ENCODE measurements at regions not wholly inside any gene's neighbourhood (a gene's known extent, or its start where the extent isn't known, plus 50 kb on each side); places are given as distances from the start of the nearest gene placed in this dataset.

DNA sequence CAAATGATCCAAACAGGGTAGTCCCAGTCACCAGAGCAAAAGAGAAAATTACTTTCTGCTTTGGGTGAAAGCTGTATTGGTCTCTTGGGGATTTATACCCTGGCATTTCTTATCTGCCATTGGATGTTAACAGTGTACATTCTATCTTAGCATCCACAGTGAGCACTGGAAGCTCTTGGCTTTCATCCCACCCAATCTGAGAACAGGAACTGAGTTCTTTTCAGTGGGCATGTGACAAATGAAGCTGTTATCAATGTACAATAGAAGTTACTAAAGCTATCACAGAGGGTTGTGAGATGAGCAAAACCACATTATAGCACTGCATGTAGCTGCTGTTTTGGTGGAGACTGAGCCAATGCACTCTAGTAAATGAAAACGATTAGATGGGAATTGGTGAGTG lies 300.7 kb downstream of the TUSC7 start:
- Histone ChIP-seq H3K79me2 (ENCODE audit: low read length) (no peaks in the 10 kb centered on the region), H3K9me2 (replicated peaks; ENCODE audit: low read length) (no peaks in the 10 kb centered on the region), H3K27me3 (ENCODE audit: low read length) (peaks cover 10% of the 10 kb centered on the region), H3K36me3 (ENCODE audit: low read depth, low read length) (no peaks in the 10 kb centered on the region), H4K20me1 (ENCODE audit: low read length) (no peaks in the 10 kb centered on the region), H2AFZ (ENCODE audit: low read length) (no peak overlapping the region), H3K4me3 (ENCODE audit: low read length) (no peak overlapping the region), H3K9ac (ENCODE audit: low read length) (no peak overlapping the region), H3K27ac (ENCODE audit: low read length) (no peak overlapping the region), H3K4me2 (ENCODE audit: low read length) (no peak overlapping the region), H3F3A (ENCODE audit: low read length, unreplicated experiment) (no peaks in the 10 kb centered on the region), H3K9me3 (ENCODE audit: low read length) (no peaks in the 10 kb centered on the region), H3K4me1 (ENCODE audit: insufficient read depth, low read length) (no peaks in the 10 kb centered on the region)
- intact Hi-C loops (cut with micrococcal nuclease) = no loop called here
- CTCF ChIA-PET = no interaction called here
- POLR2A ChIA-PET (ENCODE audit: unreplicated experiment) = no interaction called here
- DNase-seq (no peak), ATAC-seq (no peak)
- BruUV-seq (replicated peaks) = no TSS peak
- no peak for TF ChIP-seq EZH2 (IDR thresholded peaks at IDR 0.05; ENCODE audit: low read length, unreplicated experiment)
- TF ChIP-seq, protein P1, sequence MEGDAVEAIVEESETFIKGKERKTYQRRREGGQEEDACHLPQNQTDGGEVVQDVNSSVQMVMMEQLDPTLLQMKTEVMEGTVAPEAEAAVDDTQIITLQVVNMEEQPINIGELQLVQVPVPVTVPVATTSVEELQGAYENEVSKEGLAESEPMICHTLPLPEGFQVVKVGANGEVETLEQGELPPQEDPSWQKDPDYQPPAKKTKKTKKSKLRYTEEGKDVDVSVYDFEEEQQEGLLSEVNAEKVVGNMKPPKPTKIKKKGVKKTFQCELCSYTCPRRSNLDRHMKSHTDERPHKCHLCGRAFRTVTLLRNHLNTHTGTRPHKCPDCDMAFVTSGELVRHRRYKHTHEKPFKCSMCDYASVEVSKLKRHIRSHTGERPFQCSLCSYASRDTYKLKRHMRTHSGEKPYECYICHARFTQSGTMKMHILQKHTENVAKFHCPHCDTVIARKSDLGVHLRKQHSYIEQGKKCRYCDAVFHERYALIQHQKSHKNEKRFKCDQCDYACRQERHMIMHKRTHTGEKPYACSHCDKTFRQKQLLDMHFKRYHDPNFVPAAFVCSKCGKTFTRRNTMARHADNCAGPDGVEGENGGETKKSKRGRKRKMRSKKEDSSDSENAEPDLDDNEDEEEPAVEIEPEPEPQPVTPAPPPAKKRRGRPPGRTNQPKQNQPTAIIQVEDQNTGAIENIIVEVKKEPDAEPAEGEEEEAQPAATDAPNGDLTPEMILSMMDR (conservative IDR thresholded peaks at IDR 0.05; ENCODE audit: low read depth, low read length) = no peak
- no peak for TF ChIP-seq EZH2phosphoT487 (IDR thresholded peaks at IDR 0.05; ENCODE audit: borderline replicate concordance, low read length)

DNA sequence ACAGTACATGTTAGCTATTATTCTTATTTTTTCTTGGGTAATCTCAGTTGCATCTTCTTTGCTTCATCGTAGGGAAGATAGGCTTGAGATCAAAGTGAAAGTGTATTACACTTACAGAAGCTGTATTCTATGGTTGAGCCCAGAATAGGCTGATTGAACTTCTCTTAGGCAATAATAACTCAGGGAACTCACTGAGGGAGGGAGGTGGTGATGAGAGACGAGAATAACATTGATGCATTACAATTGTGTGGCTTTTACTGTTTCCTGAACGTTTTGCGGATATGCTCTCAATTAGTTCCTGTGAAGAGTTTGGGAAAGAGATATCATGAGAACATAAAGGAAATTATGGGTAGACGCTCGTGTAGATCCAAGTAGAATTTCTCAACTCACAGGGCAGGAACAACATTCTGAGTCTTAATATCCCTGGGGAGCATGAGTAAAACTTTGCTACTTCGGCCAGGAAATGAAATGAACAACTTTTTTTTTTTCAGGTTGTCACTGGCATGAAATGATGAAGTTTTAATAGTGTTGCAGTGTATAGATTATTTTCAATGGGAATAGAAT lies 302.2 kb downstream of the TUSC7 start:
- Histone ChIP-seq H3K27me3 (ENCODE audit: low read length) (peaks cover 23% of the 10 kb centered on the region), H4K20me1 (ENCODE audit: low read length) (no peaks in the 10 kb centered on the region), H3K9me3 (ENCODE audit: low read length) (no peaks in the 10 kb centered on the region), H3K9me2 (replicated peaks; ENCODE audit: low read length) (no peaks in the 10 kb centered on the region), H3K36me3 (ENCODE audit: low read depth, low read length) (no peaks in the 10 kb centered on the region), H3K27ac (ENCODE audit: low read length) (no peak overlapping the region), H3K4me2 (ENCODE audit: low read length) (no peak overlapping the region), H2AFZ (ENCODE audit: low read length) (no peak overlapping the region), H3K9ac (ENCODE audit: low read length) (no peak overlapping the region), H3K79me2 (ENCODE audit: low read length) (no peaks in the 10 kb centered on the region), H3K4me3 (ENCODE audit: low read length) (no peak overlapping the region), H3F3A (ENCODE audit: low read length, unreplicated experiment) (no peaks in the 10 kb centered on the region), H3K4me1 (ENCODE audit: insufficient read depth, low read length) (no peaks in the 10 kb centered on the region)
- ATAC-seq (no peak), DNase-seq (no peak)
- intact Hi-C loops (cut with micrococcal nuclease) = no loop called here
- BruUV-seq (replicated peaks) = no TSS peak
- POLR2A ChIA-PET (ENCODE audit: unreplicated experiment) = no interaction called here
- CTCF ChIA-PET = no interaction called here
- TF ChIP-seq EZH2 (IDR thresholded peaks at IDR 0.05; ENCODE audit: low read length, unreplicated experiment) (no peak), EZH2phosphoT487 (IDR thresholded peaks at IDR 0.05; ENCODE audit: borderline replicate concordance, low read length) (no peak)
- TF ChIP-seq, protein P1 (conservative IDR thresholded peaks at IDR 0.05; ENCODE audit: low read depth, low read length) = no peak

DNA sequence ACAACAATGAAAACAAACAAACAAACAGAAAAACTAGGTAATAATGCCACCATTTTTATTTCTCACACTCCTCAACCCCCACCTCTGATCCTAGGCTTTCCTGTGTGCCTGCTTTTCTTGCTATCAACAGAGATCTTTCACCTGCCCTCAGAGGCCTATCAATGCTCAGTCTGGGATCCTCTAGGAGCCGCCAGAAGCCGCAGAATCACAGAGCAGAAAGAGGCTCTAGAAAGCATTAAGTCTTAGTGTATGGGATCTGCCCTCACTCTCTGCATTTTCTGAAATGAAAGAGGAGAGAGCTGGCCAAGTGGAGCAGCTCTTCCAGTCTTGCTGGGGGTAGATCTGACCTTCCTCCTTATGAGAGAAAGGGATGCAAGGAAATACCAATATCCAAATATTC lies 306.8 kb downstream of the TUSC7 start:
- Histone ChIP-seq H3K4me3 (ENCODE audit: low read length) (no peak overlapping the region), H3K27ac (ENCODE audit: low read length) (no peak overlapping the region), H3K4me1 (ENCODE audit: insufficient read depth, low read length) (no peaks in the 10 kb centered on the region), H3K4me2 (ENCODE audit: low read length) (no peak overlapping the region), H3K9ac (ENCODE audit: low read length) (no peak overlapping the region), H3K27me3 (ENCODE audit: low read length) (peaks cover 41% of the 10 kb centered on the region), H3F3A (ENCODE audit: low read length, unreplicated experiment) (no peaks in the 10 kb centered on the region), H3K36me3 (ENCODE audit: low read depth, low read length) (no peaks in the 10 kb centered on the region), H3K9me3 (ENCODE audit: low read length) (no peaks in the 10 kb centered on the region), H3K79me2 (ENCODE audit: low read length) (no peaks in the 10 kb centered on the region), H2AFZ (ENCODE audit: low read length) (no peak overlapping the region), H4K20me1 (ENCODE audit: low read length) (no peaks in the 10 kb centered on the region), H3K9me2 (replicated peaks; ENCODE audit: low read length) (no peaks in the 10 kb centered on the region)
- TF ChIP-seq, protein P1 (conservative IDR thresholded peaks at IDR 0.05; ENCODE audit: low read depth, low read length) = no peak
- no peak for TF ChIP-seq EZH2phosphoT487 (IDR thresholded peaks at IDR 0.05; ENCODE audit: borderline replicate concordance, low read length)
- no peak for TF ChIP-seq EZH2 (IDR thresholded peaks at IDR 0.05; ENCODE audit: low read length, unreplicated experiment)
- intact Hi-C loops (cut with micrococcal nuclease) = loop anchor here (5.0 kb wide), 1 partner anchor 511 kb away; no protein-coding TSS in a partner anchor
- BruUV-seq (replicated peaks) = no TSS peak
- ChIA-PET CTCF (no interaction called here), POLR2A (ENCODE audit: unreplicated experiment) (no interaction called here)
- ATAC-seq (no peak), DNase-seq (no peak)

Data from PC-3 (cell line).